ENCODE measurements at regions not wholly inside any gene's neighbourhood (a gene's known extent, or its start where the extent isn't known, plus 50 kb on each side); places are given as distances from the start of the nearest gene placed in this dataset.

DNA sequence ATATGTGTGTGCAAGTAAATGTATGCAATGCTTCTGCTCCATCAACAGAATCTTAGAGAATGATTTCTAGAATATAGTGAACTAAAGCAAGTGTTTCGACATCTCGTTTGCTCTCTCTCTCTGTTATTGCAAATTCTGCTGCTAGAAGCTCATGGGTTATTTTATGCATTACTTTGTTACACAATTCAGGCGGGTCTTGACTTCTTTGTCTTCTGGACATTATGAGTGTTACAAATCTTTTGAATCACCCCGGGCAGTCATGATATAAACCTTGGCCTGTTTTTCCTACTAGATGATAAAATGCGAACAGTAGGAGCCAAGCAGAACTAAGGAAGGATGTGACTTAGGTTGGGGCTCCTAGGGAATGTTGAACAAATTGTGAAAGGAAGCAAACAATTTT is 166.4 kb upstream of the SFRP2 start:
- POLR2A ChIA-PET (ENCODE audit: unreplicated experiment): no interaction called here
- no peak overlapping the region for H3K27ac ChIP-seq
- no peaks in the 10 kb centered on the region for H3K4me1 ChIP-seq (replicated peaks; ENCODE audit: insufficient read depth)
- intact Hi-C loops (cut with micrococcal nuclease; ENCODE audit: unreplicated experiment): no loop called here
- no peaks in the 10 kb centered on the region for H3F3A ChIP-seq (ENCODE audit: insufficient read depth, low read depth)
- no peaks in the 10 kb centered on the region for H4K20me1 ChIP-seq (ENCODE audit: insufficient read depth)
- CTCF ChIA-PET: no interaction called here
- no peak overlapping the region for H3K4me3 ChIP-seq
- H2AFZ ChIP-seq: no peak overlapping the region
- no peaks in the 10 kb centered on the region for H3K9me3 ChIP-seq (ENCODE audit: insufficient read depth, low read depth)
- BruUV-seq (replicated peaks): no TSS peak
- H3K4me2 ChIP-seq: no peak overlapping the region
- H3K27me3 ChIP-seq (ENCODE audit: insufficient read depth, low read depth): no peaks in the 10 kb centered on the region
- TF ChIP-seq EZH2 (IDR thresholded peaks at IDR 0.05; ENCODE audit: low read depth) (no peak), CTCF (conservative IDR thresholded peaks at IDR 0.05) (no peak)
- H3K79me2 ChIP-seq (ENCODE audit: low read depth): no peaks in the 10 kb centered on the region
- no peaks in the 10 kb centered on the region for H3K36me3 ChIP-seq (ENCODE audit: low read depth)
- H3K9me2 ChIP-seq (ENCODE audit: insufficient read depth): no peaks in the 10 kb centered on the region
- DNase-seq: no peak

DNA sequence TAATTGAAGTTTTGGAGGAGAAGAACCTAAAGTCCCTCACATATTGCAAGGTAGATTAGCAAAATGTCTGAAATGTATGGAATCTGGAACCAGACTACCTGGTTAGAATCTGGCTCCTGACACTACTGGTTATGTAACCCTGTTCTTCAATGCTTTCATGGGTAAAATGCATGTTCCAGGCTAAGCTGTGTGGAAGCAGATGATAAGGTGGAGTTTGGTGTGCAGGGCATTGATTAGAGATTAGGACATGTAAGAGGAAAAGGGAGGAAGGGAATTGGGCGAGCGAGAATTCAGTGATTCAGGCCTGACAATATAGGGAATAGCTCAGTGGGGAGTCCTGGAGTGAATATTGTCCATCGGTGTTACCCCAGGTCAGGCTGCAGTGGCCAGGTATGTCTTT is 165.8 kb upstream of the SFRP2 start:
- no TSS peak for BruUV-seq (replicated peaks)
- Histone ChIP-seq H3K4me2 (no peak overlapping the region), H3K9me3 (ENCODE audit: insufficient read depth, low read depth) (no peaks in the 10 kb centered on the region), H3K27me3 (ENCODE audit: insufficient read depth, low read depth) (no peaks in the 10 kb centered on the region), H3K4me3 (no peak overlapping the region), H3K9me2 (ENCODE audit: insufficient read depth) (no peaks in the 10 kb centered on the region), H3K27ac (no peak overlapping the region), H2AFZ (no peak overlapping the region), H3K36me3 (ENCODE audit: low read depth) (no peaks in the 10 kb centered on the region), H3K4me1 (replicated peaks; ENCODE audit: insufficient read depth) (no peaks in the 10 kb centered on the region), H3F3A (ENCODE audit: insufficient read depth, low read depth) (no peaks in the 10 kb centered on the region), H3K79me2 (ENCODE audit: low read depth) (no peaks in the 10 kb centered on the region), H4K20me1 (ENCODE audit: insufficient read depth) (no peaks in the 10 kb centered on the region)
- intact Hi-C loops (cut with micrococcal nuclease; ENCODE audit: unreplicated experiment): no loop called here
- TF ChIP-seq CTCF (conservative IDR thresholded peaks at IDR 0.05): no peak
- TF ChIP-seq EZH2 (IDR thresholded peaks at IDR 0.05; ENCODE audit: low read depth): no peak
- no peak for DNase-seq
- ChIA-PET CTCF (no interaction called here), POLR2A (ENCODE audit: unreplicated experiment) (no interaction called here)

GRCh38 chr4:153950100-153950979 is 161.5 kb upstream of the SFRP2 start:
- Histone ChIP-seq H3F3A (ENCODE audit: insufficient read depth, low read depth) (no peaks in the 10 kb centered on the region), H3K27me3 (ENCODE audit: insufficient read depth, low read depth) (no peaks in the 10 kb centered on the region), H3K9me2 (ENCODE audit: insufficient read depth) (no peaks in the 10 kb centered on the region), H3K79me2 (ENCODE audit: low read depth) (no peaks in the 10 kb centered on the region), H3K4me3 (no peak overlapping the region), H3K9me3 (ENCODE audit: insufficient read depth, low read depth) (no peaks in the 10 kb centered on the region), H3K4me1 (replicated peaks; ENCODE audit: insufficient read depth) (no peaks in the 10 kb centered on the region), H3K27ac (no peak overlapping the region), H4K20me1 (ENCODE audit: insufficient read depth) (no peaks in the 10 kb centered on the region), H3K4me2 (no peak overlapping the region), H3K36me3 (ENCODE audit: low read depth) (no peaks in the 10 kb centered on the region), H2AFZ (no peak overlapping the region)
- no TSS peak for BruUV-seq (replicated peaks)
- POLR2A ChIA-PET (ENCODE audit: unreplicated experiment): no interaction called here
- CTCF ChIA-PET: no interaction called here
- intact Hi-C loops (cut with micrococcal nuclease; ENCODE audit: unreplicated experiment): no loop called here
- DNase-seq: no peak
- TF ChIP-seq CTCF (conservative IDR thresholded peaks at IDR 0.05): no peak
- no peak for TF ChIP-seq EZH2 (IDR thresholded peaks at IDR 0.05; ENCODE audit: low read depth)
